IMR-90 (cell line): ENCODE measurements at regions not wholly inside any gene's neighbourhood (a gene's known extent, or its start where the extent isn't known, plus 50 kb on each side); places are given as distances from the start of the nearest gene placed in this dataset.

Experiments used
- ATAC-seq: fragments of 200-7000 bp; cut with Tn5 transposase; 2 replicates; pipeline ENCODE4 v1.9.1; 2020; ENCODE audit warnings: low read depth, mild to moderate bottlenecking, moderate library complexity
- BruUV-seq: library from RNA; stranded (reverse); fragments of 400-500 nt; replicated peaks from 2 replicates; lab custom pipeline; 2021; lab: Mats Ljungman, UMichigan
- CTCF ChIA-PET: fragments of 300-600 bp; formaldehyde crosslinking; extraction: SDS; loops from one replicate; lab custom pipeline; 2021; ENCODE audit warnings: antibody characterized with exemption; lab: Yijun Ruan, JAX
- POLR2A ChIA-PET: fragments of 300-600 bp; sonication (Branson Sonifier 250); formaldehyde crosslinking; loops from one replicate; lab custom pipeline; 2022; ENCODE audit warnings: antibody characterized with exemption; ENCODE audit not compliant: unreplicated experiment; lab: Charles Lee
- DNase-seq: peaks from one replicate; pipeline ENCODE4 v3.0.0; 2013
- H2AFZ ChIP-seq: replicated peaks from 2 replicates; pipeline ENCODE3; 2013; ENCODE audit warnings: low read length, mild to moderate bottlenecking; ENCODE audit not compliant: poor library complexity
- H2AK5ac ChIP-seq: 2 replicates; pipeline ENCODE4 v1.6.1; 2013; ENCODE audit warnings: low read depth, low read length, inconsistent platforms
- H2AK9ac ChIP-seq: replicated peaks from 2 replicates; pipeline ENCODE3; 2013; ENCODE audit warnings: mild to moderate bottlenecking, low read depth, low read length, moderate library complexity; ENCODE audit not compliant: poor library complexity
- H2BK120ac ChIP-seq: 2 replicates; pipeline ENCODE4 v1.6.1; 2013; ENCODE audit warnings: low read depth, low read length, inconsistent platforms
- H2BK15ac ChIP-seq: 3 replicates; pipeline ENCODE4 v1.6.1; 2013; ENCODE audit warnings: low read depth, low read length, inconsistent platforms
- H2BK20ac ChIP-seq: 2 replicates; pipeline ENCODE4 v1.6.1; 2013; ENCODE audit warnings: low read depth, mild to moderate bottlenecking, inconsistent platforms, low read length, moderate library complexity
- H2BK5ac ChIP-seq: 2 replicates; pipeline ENCODE4 v1.6.1; 2013; ENCODE audit warnings: mild to moderate bottlenecking, low read depth, low read length, inconsistent platforms; ENCODE audit not compliant: poor library complexity, severe bottlenecking
- H3K14ac ChIP-seq: replicated peaks from 2 replicates; pipeline ENCODE4 v1.6.1; 2013; ENCODE audit warnings: low read depth, low read length, inconsistent platforms
- H3K18ac ChIP-seq: 2 replicates; pipeline ENCODE4 v1.6.1; 2013; ENCODE audit warnings: low read depth, low read length, control low read depth
- H3K23ac ChIP-seq: 2 replicates; pipeline ENCODE4 v1.6.1; 2013; ENCODE audit warnings: low read depth, low read length, inconsistent platforms
- H3K27ac ChIP-seq: 2 replicates; pipeline ENCODE4 v1.5.1; 2013; ENCODE audit warnings: mild to moderate bottlenecking, control low read depth, low read length; ENCODE audit not compliant: insufficient read depth
- H3K27me3 ChIP-seq: 2 replicates; pipeline ENCODE4 v1.6.1; 2013; ENCODE audit warnings: low read length; ENCODE audit not compliant: control insufficient read depth, insufficient read depth
- H3K36me3 ChIP-seq: 2 replicates; pipeline ENCODE4 v1.6.1; 2013; ENCODE audit warnings: low read length, mixed read lengths; ENCODE audit not compliant: control insufficient read depth, insufficient read depth
- H3K4ac ChIP-seq: 2 replicates; pipeline ENCODE4 v1.6.1; 2013; ENCODE audit warnings: low read depth, low read length, inconsistent platforms
- H3K4me1 ChIP-seq: 2 replicates; pipeline ENCODE4 v1.6.1; 2013; ENCODE audit warnings: low read length, mixed read lengths; ENCODE audit not compliant: control insufficient read depth, insufficient read depth
- H3K4me2 ChIP-seq: 2 replicates; pipeline ENCODE4 v1.6.1; 2013; ENCODE audit warnings: low read depth, mild to moderate bottlenecking, control low read depth, low read length, moderate library complexity
- H3K4me3 ChIP-seq: 2 replicates; pipeline ENCODE4 v1.5.1; 2013; ENCODE audit warnings: low read depth, mild to moderate bottlenecking, control low read depth, low read length, moderate library complexity; ENCODE audit not compliant: insufficient read depth
- H3K56ac ChIP-seq: 2 replicates; pipeline ENCODE4 v1.6.1; 2013; ENCODE audit warnings: low read length, inconsistent platforms; ENCODE audit not compliant: insufficient read depth; ENCODE audit errors: extremely low read depth
- H3K79me1 ChIP-seq, 2 experiments: 2 replicates each; pipeline ENCODE4 v1.6.1; 2013; ENCODE audit warnings: low read length in 2 of 2, inconsistent platforms in 1 of 2, low read depth in 1 of 2
- H3K9ac ChIP-seq: 2 replicates; pipeline ENCODE4 v1.6.1; 2013; ENCODE audit warnings: low read depth, low read length, control low read depth
- H3K9me1 ChIP-seq: 2 replicates; pipeline ENCODE4 v1.6.1; 2013; ENCODE audit warnings: low read length, inconsistent platforms; ENCODE audit not compliant: insufficient read depth
- H3K9me3 ChIP-seq: 2 replicates; pipeline ENCODE4 v1.6.1; 2013; ENCODE audit warnings: low read length; ENCODE audit not compliant: control insufficient read depth, insufficient read depth
- H4K20me1 ChIP-seq: 2 replicates; pipeline ENCODE4 v1.6.1; 2013; ENCODE audit warnings: low read length, inconsistent platforms; ENCODE audit not compliant: insufficient read depth
- H4K5ac ChIP-seq: 2 replicates; pipeline ENCODE4 v1.6.1; 2013; ENCODE audit warnings: mild to moderate bottlenecking, low read depth, low read length, control low read depth
- H4K8ac ChIP-seq, 2 experiments: 2 replicates each; pipeline ENCODE4 v1.6.1; 2013; ENCODE audit warnings: low read depth in 2 of 2, low read length in 2 of 2, control low read depth in 1 of 2, inconsistent platforms in 1 of 2
- H4K91ac ChIP-seq: 2 replicates; pipeline ENCODE4 v1.6.1; 2013; ENCODE audit warnings: low read depth, low read length, inconsistent platforms; ENCODE audit not compliant: insufficient read depth
- CEBPB ChIP-seq: IDR thresholded peaks from 2 replicates; pipeline ENCODE4 v1.6.1; 2012; ENCODE audit warnings: low read depth, low read length, improper control_type of control experiment
- CHD1 ChIP-seq: IDR thresholded peaks from 2 replicates; pipeline ENCODE4 v1.6.1; 2012; ENCODE audit warnings: low read depth, low read length, improper control_type of control experiment
- FOS ChIP-seq: fragments of 150-350 bp; IDR thresholded peaks from 2 replicates; pipeline ENCODE4 v1.6.1; 2016; ENCODE audit warnings: low read depth, low read length
- MAFK ChIP-seq: IDR thresholded peaks from 2 replicates; pipeline ENCODE4 v1.6.1; 2012; ENCODE audit warnings: low read depth, low read length, improper control_type of control experiment
- MAZ ChIP-seq: IDR thresholded peaks from 2 replicates; pipeline ENCODE4 v1.6.1; 2012; ENCODE audit warnings: low read depth, mild to moderate bottlenecking, low read length, improper control_type of control experiment, moderate library complexity, borderline replicate concordance
- POLR2A ChIP-seq: IDR thresholded peaks from 2 replicates; pipeline ENCODE4 v1.6.1; 2012; ENCODE audit warnings: mild to moderate bottlenecking, low read depth, low read length
- RCOR1 ChIP-seq: IDR thresholded peaks from 2 replicates; pipeline ENCODE4 v1.6.1; 2012; ENCODE audit warnings: mild to moderate bottlenecking, low read length, improper control_type of control experiment; ENCODE audit not compliant: insufficient replicate concordance
- RFX5 ChIP-seq: IDR thresholded peaks from 2 replicates; pipeline ENCODE4 v1.8.0; 2012; ENCODE audit warnings: low read depth, mild to moderate bottlenecking, low read length, moderate library complexity
- WGBS, 2 experiments: methylation state at CpG; one replicate each; pipeline versions ENCODE4 v1.1.5 to v1.1.7; 2013; ENCODE audit warnings: missing lambda C conversion rate in 2 of 2; ENCODE audit not compliant: insufficient read length in 1 of 2; ENCODE audit errors: extremely low coverage in 2 of 2; 5-methylcytosine and 5-hydroxymethylcytosine counted together
- dilution Hi-C: fragments of 300-500 bp; cut with HindIII; formaldehyde crosslinking; loops from one replicate; pipeline ENCODE4 v1.14.3; 2018; ENCODE audit warnings: low sequenced_read_pairs; ENCODE audit not compliant: unreplicated experiment
- in situ Hi-C: fragments of 300-500 bp; cut with MboI; formaldehyde crosslinking; loops from 3 replicates; pipeline ENCODE4 v1.14.3; 2019; ENCODE audit warnings: low sequenced_read_pairs, inconsistent platforms, mixed read lengths
- intact Hi-C: fragments of 100-400 bp; cut with micrococcal nuclease; formaldehyde crosslinking; loops from 2 replicates; pipeline ENCODE4 v1.10.0; 2022
- TF ChIP-seq, protein P1 (sequence below): fragments of 150-350 bp; IDR thresholded peaks from 2 replicates; pipeline ENCODE4 v1.6.1; 2017; ENCODE audit warnings: mild to moderate bottlenecking, antibody characterized with exemption, low read length, low read depth
- TF ChIP-seq, protein P2 (sequence below): fragments of 150-350 bp; IDR thresholded peaks from 2 replicates; pipeline ENCODE4 v1.6.1; 2016; ENCODE audit warnings: low read depth, mild to moderate bottlenecking, low read length, moderate library complexity, borderline replicate concordance

DNA sequence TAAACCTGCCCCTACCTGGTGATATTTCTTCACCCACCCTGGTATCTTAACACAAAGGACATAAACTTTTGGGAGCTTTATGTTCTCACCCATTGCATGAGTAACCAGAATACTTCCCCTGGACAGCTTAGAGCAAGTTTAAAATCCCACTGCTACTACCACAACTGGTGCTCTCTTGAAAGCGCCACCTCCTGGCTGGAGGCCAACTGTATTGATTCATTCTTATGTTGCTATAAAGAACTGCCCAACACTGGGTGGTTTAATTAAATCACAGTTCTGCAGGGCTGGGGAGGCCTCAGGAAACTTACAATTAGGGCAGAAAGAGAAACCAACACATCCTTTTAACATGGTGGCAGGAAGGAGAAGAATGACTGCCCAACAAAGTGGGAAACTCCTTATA lies 592.4 kb downstream of the EPHA3 start:
- no peak overlapping the region for H3K14ac ChIP-seq
- no peaks in the 10 kb centered on the region for H3K4me1 ChIP-seq
- DNase-seq (no peak), ATAC-seq (no peak)
- in situ Hi-C loops: no loop called here
- H4K20me1 ChIP-seq: no peaks in the 10 kb centered on the region
- H4K5ac ChIP-seq: no peak overlapping the region
- TF ChIP-seq MAZ (no peak), MAFK (no peak), RCOR1 (no peak), RFX5 (no peak), POLR2A (no peak), CEBPB (no peak), CHD1 (no peak), FOS (no peak)
- TF ChIP-seq, protein P1, sequence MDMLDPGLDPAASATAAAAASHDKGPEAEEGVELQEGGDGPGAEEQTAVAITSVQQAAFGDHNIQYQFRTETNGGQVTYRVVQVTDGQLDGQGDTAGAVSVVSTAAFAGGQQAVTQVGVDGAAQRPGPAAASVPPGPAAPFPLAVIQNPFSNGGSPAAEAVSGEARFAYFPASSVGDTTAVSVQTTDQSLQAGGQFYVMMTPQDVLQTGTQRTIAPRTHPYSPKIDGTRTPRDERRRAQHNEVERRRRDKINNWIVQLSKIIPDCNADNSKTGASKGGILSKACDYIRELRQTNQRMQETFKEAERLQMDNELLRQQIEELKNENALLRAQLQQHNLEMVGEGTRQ: no peak
- TF ChIP-seq, protein P2, sequence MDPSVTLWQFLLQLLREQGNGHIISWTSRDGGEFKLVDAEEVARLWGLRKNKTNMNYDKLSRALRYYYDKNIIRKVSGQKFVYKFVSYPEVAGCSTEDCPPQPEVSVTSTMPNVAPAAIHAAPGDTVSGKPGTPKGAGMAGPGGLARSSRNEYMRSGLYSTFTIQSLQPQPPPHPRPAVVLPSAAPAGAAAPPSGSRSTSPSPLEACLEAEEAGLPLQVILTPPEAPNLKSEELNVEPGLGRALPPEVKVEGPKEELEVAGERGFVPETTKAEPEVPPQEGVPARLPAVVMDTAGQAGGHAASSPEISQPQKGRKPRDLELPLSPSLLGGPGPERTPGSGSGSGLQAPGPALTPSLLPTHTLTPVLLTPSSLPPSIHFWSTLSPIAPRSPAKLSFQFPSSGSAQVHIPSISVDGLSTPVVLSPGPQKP: no peak
- no peak overlapping the region for H2AK5ac ChIP-seq
- H3K9me1 ChIP-seq: no peaks in the 10 kb centered on the region
- H3K9me3 ChIP-seq: peaks cover 5% of the 10 kb centered on the region; the same call in 1 of the 2 replicates
- no peak overlapping the region for H4K91ac ChIP-seq
- no peaks in the 10 kb centered on the region for H3K27me3 ChIP-seq
- BruUV-seq: no TSS peak
- H2AFZ ChIP-seq: no peak overlapping the region
- no peak overlapping the region for H3K18ac ChIP-seq
- no peaks in the 10 kb centered on the region for H3K79me1 ChIP-seq
- H3K36me3 ChIP-seq: no peaks in the 10 kb centered on the region
- ChIA-PET POLR2A (no interaction called here), CTCF (no interaction called here)
- H3K4ac ChIP-seq: no peak overlapping the region
- WGBS, 2 experiments: no CpG with 5 or more reads among the region's 1 CpG
- no peak overlapping the region for H3K56ac ChIP-seq
- no peak overlapping the region for H3K23ac ChIP-seq
- H4K8ac ChIP-seq: no peak overlapping the region
- H2BK15ac ChIP-seq: no peak overlapping the region
- H3K4me2 ChIP-seq: no peak overlapping the region
- H2BK20ac ChIP-seq: no peak overlapping the region
- no peak overlapping the region for H3K9ac ChIP-seq
- no peak overlapping the region for H3K27ac ChIP-seq
- intact Hi-C loops: no loop called here
- H3K4me3 ChIP-seq: no peak overlapping the region
- no peak overlapping the region for H2AK9ac ChIP-seq
- no peak overlapping the region for H2BK5ac ChIP-seq
- dilution Hi-C loops: no loop called here
- no peak overlapping the region for H2BK120ac ChIP-seq
